NCI-H187 treated with DMSO at 0.1 percent for 48 hours (cell line): ENCODE measurements at regions not wholly inside any gene's neighbourhood (a gene's known extent, or its start where the extent isn't known, plus 50 kb on each side); places are given as distances from the start of the nearest gene placed in this dataset.

Experiments used
- DNase-seq: peaks from one replicate; lab custom pipeline; 2025; lab: John Stamatoyannopoulos, UW

DNA sequence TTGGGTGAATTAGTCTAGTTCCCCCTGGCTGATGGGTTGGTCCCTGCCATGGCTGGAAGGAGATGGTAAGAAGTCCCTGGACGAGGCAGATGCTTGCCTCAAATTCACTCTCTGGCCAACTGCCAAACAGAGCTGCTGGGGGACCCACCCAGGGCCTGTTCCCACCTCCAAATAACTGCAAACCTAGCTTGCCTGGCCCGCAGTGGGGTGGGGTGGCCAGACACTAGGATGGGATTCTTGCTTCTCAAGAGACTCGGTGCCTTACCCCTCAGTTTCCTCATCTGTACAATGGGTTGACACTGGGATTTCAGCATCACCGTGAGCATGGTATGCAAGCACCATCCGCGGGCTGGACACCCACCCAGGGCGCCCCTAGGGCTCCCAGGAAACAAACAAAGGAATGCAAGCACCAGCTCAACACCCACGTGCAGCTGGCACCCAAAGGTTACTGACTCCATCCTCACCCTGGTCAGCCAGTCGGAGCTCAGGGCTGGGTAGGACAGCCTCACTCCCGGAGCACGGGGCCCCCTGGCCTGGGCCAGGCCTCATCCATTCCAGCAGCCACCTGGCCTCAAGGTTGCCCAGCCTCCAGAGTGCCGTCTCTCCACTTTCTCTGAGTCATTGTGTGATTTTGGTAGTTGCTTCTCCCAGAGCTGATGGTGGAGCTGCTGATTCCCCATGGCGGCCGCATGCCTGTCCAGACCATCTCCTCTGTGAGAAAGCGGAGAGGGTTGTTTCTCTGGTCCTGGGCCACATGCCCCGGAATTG, 205.2 kb upstream of the RTL1 start:
- DNase-seq: no peak

DNA sequence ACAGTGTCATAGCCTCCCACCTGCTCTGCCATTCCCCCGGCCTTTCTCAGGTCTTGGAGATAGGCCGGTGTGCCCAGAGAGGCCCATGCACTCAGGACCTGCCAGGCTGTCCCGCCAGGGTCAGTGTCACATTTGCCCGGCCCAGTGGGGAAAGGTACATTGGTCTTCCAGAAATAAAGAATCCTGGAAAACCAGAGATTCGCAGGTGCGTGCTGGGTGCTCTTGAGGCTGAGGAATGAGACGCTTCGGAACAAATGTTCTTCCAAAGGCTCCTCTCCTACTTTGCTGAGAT, 205.8 kb upstream of the RTL1 start:
- DNase-seq: no peak

DNA sequence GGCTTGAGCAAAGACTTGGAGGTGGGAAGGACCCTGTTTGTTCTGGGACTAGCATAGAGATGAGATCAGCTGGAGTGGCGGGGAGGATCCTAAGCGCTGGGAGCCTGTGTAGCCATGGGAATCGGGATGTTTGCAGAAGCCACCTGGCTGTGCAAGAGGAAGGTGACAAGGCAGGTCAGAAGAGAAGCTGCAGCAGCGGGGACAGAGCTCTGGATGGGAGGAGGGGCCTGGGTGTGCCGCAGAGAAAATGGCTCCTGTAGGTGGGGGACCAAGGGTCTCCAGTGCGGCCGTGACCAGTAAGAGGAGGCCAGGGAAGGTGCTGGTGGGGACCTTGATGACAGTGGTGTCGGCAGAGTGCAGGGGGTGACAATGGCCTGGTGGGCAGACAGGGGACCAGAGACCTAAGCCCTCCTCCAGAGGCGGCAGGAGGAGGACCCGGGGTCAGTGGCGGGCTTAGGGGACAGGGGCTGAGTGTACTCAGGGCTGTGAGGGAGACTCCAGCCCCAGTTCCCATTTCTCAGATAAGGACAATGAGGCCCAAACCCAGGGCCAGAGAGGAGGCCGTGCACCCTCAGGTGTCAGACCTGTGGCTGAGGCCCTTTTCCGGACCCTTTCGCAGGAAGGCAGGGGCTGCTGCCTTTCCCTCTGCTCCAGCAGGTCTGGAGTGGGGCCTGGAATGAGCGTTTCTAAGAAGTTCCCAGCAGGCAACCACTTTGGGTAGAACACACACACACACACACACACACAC, 206.6 kb upstream of the RTL1 start:
- peak; percentile 68 for DNase-seq

DNA sequence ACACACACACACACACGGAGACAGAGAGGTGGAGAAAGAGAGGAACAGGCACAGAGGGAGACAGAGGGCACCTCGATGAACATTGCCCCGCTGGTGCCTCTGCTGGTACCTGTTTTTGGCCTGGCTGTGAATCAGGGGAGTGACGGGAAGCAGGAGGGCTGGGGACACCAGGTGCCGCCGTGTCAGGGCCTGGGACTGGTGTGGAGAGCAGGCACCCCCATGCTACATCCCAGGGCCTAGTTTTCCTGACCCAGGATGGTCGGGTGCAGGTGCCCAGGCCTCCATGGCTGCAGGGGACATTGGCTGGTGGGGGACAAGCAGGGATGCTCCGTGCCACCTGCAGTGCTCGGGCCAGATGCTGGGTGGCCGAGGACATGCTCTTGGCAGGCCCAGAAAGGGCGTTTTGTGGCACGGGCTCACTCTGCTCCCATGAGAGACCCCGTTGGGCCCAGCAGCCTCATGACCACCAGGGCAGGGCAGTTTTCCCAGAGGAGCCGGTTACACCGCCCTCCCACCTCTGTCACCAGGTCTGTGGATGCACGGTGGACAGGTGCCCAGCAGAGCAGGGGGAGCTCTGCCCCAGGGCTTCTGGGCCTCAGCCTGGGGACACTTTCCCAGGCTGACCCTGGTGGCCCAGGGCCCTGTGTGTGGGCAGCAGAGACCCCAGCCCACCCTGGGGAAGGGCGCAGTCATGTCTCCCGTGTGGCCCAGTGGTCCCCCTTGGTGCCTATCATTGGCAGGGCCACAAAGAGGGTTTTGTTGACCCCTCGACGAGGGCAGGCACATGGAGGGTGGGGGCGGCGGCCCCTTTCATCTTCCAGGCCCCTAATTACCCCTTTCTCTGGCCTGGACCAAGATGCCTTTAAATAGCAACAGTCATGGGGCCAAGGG, 207.5 kb upstream of the RTL1 start:
- no peak for DNase-seq

DNA sequence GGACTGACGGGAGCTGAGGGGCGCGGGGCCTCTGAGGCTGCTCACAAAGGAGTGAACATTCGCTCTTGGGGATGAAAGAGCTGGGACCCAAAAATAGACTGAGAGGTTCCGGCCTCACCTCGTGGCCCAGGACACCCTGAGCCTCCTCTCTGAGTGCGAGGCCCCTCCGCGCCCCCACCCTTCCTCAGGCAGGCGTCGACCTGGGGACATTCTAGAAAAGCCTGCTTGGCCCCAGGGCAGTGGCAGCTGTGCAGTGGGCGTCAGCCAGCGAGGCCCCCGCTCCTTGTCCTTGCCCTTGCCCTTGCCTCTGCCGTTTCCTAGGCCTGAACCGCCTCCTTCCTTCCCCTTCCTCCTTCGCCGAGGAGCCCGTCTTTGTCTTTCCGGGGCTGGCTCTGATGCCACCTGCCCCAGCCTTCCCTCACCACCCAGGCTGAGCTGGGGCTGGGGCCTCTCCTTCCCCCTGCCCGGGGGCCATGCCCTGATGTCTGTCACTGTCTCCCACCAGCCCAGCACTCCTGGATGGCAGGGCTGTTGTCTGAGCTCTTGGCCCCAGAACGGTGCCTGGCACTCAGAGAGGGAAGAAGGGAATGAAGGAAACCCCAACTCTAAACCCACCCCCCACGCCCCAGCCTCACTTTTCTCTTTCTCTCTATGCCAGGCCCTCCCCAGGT, 208.2 kb upstream of the RTL1 start:
- no peak for DNase-seq

DNA sequence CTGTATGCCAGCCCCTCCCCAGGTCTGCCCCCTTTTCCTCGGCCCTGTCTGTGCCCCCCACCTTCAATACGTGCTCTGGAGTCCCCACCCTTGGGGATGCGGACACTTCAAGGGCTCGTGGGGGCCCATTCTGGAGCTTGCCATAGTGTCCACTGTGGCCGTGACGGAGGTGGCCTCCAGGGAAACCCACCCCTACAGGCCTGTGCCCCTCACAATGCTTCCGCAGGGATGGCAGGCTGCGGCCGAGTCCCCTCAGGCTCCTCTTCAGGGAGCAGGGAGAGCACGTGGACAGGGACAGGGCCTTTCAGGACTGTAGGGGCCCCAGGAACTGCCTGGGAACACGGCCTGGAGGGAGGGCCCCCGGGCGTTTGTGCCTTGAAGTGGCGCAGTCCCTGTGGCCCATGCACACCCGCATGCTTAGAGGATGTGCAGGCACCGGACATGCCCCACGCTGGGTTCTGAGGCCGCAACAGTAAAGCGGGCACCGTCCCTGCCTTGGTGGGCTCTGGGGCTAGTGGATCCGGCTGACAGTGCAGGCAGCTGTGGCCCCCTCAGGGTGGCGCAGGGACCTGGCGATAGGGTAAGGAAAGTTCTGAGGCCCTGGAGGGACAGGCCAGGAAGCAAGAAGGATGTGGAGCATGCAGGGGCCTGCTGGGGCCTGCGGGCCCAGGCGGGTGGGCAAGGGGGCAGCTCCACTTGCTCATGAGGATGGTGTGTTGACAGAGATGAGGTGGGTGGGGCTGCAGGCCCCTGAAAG, 209.0 kb upstream of the RTL1 start:
- DNase-seq: no peak

DNA sequence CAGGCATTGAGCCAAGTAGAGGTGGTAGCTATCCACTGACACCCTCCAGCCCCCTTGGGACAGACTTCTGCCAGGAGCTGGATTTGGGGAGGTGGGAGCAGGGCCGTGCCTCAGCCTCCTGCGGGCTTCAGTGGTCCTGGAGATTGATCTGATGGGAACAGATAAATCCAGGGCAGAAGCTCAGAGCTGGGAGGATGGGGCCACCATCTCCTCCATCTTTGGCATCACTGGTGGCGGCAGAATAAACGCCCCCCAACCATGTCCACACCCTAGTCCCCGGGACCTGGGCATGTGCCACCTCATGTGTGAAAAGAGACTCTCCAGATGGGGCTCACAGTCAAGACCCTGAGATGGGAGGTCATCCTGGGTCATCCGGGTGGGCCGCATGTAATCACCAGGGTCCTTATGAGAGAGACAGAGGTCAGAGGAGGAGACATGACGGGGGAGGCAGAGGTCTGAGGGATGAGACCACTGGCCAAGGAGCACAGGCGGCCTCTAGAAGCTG, 209.6 kb upstream of the RTL1 start:
- no peak for DNase-seq

DNA sequence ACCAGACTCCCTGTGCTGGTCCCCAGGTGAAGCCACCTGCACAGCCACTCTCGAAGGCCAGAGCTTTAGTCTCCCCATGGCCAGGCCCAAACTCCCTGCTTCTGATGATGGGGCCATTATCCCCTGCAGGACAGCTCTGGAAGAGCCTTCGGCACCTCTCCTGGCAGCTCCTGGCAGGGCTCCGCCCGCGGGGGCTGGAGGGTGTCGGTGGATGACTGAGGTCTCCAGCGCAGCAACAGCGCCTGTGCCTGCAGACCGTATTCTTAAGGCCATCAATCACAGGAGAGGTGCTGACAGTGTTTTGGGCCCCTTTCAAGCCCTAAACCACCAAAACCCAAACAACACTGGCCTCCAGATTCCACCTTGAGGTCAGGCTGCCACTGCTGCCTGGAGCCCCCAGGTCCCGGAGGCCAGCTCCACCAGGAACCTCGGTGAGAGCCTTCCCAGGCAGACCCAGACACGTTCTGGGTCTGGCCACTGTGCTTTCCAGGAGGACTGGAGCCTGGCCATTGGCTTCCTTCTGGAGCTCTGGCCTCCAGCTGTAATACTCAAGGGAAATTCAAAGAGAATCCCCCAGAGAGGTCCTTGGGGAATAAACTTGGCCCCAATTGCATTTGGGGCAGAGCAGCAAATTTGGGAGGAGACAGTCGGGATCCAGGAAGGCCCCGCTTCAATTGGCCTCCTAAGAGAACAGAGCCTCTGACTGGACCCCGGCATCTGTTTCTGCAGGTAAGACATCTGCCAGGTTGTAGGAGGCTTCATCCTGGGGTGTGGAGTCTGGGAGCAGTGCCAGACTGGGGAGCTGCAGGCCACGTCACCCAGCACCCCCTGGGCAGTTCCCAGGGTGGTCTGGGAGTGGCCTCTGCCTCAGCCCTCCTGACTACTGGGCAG, 210.6 kb upstream of the RTL1 start:
- no peak for DNase-seq

DNA sequence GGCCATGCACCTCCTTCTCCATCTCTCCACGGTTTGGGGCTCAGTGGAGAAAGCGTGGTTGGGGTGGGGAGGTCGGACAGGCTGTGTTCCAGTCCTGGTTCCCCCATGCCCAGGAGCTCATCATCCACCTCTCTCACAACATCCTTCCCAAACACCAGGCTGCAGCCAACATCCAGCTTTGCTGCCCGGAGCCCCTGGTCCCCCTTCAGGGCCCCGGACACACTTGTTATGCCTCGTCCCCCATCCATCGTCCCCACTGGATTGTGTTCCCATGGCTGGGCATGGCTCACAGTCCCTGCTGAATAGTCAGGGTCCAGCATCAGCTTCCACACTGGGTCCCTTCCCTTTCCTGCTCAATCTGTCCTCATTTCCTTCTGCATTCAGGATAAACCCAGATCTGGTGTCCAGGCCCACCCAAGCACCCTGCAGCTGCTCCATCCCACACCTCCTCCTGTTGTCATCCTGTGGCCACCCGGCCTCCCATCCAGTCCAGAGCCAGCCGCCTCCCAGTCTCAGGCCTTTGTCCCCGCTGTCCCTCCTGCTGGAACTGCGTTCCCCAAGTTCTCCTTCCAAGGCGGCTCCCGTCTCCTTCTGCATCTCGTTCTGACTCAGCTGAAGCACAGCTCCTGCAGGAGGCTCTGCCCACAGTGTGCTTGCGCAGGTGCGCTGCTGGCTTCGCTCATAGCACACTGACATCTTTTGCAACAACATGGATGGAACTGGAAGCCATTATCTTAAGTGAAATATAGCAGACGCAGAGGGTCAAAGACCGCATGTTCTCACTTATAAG, 211.4 kb upstream of the RTL1 start:
- DNase-seq: no peak

DNA sequence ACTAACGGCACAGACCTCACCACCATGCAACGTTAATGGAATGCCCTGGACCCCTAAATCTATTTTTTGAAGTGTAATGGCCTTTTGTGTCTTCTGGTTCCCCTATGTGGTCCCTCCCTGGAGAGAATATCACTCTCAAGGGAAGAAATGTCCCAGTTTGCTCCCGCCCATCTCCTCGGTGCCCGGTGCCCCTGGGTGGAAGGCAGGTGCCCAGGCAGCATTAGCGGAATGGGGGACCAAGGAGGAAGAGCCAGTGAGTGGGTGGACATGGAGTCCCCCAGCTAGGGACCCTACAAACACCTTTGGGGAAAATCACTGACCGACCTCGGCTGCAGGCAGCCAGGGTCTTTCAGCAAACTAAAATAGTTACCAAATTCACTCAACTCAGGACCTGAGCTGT, 212.1 kb upstream of the RTL1 start:
- no peak for DNase-seq

DNA sequence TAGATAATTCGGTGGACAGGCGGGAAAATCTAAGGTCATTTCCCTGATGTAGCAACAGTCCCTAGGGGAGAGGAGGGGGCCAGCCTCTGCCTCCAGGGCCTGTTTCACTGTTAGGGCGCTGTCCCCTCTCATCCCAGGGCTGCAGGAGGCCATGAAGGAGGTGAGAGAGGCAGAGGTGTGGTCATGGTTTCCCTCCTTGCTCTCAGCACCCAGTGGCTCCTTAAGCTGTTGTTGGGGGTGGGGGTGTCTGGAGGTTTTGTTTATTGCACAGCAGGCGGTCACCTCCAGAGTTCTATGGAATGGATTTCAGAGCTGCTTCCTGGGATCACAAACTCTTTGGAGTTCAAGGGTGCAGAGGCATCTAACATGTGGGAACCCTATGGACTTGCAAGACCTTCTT, 212.5 kb upstream of the RTL1 start:
- no peak for DNase-seq

DNA sequence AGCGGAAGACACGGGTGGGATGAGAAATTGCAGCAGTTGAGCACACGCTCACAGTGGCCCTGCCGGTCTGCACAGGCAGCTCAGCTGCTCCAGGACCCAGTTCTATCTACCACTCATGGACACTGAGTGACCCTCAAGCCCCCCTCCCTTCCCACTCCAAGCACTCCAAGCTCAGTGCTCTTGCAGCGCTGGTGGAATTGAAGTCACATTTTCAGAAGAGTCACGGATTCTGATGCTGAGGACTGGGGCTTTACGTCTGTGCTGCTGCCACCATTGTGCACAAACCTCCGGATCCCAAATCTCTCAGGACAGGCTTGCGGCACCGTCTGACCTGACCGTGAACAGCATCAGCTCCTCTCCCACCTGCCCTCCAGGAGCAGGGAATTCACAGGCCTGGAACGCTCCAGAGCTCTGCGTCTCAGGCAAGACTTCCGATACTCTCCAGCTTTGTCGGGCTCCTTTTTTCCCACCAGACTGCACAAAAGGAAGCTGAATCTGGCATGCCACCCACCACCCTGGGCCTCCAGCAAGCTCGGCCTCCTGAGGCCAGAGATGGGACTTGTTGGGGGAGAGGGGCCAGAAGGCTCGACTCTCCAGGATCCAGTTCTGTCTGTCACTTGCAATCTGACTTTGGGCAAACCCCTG, 213.1 kb upstream of the RTL1 start:
- no peak for DNase-seq

DNA sequence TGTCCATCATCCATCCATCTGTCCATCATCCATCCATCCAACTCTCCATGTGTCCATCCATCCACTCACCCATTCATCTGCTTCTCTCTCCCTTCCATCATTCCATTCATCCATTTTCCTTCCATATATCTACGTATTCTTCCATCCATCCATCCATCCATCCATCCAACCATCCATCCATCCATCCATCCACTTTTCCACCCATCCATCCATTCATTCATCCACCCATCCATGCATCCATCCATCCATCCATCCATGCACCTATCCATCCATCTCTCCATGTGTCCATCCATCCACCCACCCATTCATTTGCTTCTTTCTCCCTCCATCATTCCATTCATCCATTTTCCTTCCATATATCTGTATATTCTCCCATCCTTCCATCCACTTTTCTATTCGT, 214.0 kb upstream of the RTL1 start:
- DNase-seq: no peak

DNA sequence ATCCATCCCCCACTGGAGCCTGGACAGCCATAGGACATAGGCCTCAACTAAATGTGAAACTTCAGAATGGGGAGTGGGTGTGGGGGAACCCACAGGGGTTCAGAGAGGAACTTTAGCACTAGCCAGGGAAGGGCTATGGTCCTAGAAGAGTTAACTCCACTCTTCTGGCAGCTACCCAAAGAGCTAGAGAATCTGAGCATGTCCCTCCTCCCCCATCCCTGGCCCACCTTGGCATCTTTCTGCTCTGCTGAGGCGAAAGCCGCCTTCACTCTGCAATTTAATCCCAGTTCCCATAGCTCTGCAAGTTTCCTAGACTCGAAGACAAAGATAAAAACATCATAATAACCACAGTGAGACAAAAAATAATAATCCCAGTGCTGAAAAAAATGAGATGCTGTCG, 214.7 kb upstream of the RTL1 start:
- no peak for DNase-seq

DNA sequence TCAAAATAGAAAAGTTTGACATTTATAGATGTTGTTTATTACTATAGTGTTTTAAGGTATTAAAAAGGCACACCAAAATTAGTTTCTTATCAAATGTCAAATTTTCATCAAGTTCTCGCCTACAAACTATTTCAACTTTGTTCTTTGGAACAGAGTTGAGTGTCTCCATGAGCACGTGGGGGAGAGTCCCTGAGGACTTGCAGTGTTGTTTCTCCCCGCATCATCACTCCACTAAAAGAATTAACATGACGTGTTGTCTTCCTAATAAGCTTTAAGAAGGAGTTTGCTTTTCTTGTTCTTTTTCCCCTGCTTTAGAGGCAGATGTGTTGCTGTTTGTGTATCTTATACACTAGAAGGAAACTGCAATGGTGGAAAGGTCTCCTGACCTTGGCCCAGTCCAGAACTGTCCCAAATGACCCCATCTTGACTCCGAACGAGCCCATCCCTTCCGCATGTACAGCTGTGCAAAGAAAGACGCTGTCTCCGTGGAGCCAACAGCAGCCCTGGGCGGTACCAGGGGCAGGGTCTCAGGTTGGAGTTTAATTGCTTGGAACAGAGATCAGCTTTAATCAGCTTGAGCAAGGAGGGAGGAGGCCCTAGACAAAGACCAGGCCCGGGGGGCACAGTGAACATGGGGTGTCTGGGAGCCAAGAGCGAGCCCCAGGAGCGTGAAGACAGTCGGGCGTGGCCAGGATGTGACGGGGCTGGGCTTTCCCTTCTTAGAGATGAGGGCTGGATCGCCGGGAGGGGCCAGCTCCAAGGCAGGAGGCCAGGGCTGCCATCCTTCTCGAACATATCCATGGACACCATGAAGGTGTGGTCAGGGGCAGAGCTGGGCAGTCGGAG, 215.4 kb upstream of the RTL1 start:
- no peak for DNase-seq

DNA sequence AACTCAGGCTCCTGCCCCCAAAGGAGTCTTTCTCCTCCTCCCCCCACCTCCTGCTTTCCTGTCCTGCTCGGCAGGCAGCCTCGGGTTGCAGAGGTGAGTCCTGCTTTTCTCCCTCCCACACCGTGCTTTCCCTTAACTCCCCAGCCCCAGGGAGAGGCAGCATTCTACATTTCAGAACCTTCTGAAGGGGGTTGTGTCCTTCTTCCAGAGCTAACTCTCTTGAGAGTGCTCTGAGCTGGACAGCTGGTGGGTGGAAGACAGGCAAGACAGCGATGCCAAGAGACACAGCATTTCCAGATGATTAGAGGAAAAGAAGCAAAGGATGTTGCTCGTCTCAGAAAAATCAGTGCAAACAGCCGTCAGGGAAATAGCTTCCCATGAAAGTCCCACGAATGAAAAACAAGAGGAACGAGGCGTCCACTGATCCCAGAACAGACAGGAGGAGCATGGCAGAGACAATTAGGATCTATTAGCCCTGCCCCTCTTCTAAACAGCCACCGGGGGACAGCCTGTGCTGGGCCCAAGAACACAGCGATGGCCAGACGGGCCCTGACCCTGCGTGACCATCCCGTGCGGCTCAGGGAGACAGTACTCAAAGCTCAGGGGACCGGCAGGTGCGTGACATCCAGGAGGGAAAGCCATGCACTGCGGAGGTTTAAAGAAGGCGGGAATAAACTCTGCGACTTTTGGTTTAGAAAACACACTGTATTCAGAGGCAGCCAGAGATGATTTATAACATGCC, 216.5 kb upstream of the RTL1 start:
- DNase-seq: no peak
